HG03135 (cell line): ENCODE measurements at regions not wholly inside any gene's neighbourhood (a gene's known extent, or its start where the extent isn't known, plus 50 kb on each side); places are given as distances from the start of the nearest gene placed in this dataset.

Experiments
- ATAC-seq: cut with Tn5 transposase; IDR thresholded peaks from one replicate; pipeline ENCODE4 v1.9.1; 2021; ENCODE audit warnings: mild to moderate bottlenecking, moderate library complexity; ENCODE audit not compliant: unreplicated experiment

DNA sequence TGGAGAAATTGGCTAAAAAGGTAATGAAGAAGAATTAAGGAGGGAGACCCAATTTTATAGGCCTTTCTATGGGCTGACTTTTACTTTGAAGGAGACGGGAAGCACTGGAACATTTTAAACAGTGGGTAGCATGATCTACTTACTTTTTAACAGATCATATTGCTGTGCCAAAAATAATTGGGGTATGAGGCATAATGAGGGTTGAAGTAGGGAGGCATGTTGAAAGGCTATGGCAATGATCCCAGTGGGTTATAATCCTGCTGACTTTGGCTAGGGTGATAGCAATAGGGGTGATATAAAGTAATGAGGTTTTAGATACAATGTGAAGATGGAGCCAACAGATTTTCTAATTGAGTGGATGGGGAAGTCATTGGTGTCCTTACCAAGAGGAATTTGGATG is 73.2 kb downstream of the GPR37 start:
- ATAC-seq, result no peak

DNA sequence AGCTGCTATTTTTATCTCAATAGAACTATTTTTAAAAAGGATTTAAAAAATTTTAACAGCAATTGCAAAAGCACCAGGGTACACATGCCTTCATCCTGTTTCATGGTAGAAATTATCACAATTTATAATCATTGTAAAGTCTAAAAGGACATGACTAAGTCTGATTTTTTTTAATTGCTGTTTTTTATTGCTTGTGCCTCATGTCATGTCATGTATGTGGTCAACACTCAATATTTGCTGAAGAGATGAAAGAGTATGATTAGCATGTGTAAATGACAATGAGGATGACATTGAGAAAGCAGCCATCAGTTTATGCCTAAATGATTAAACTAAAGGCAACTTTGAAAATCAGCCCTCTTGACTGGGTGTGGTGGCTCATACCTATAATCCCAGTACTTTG is 74.8 kb downstream of the GPR37 start:
- ATAC-seq, result no peak

DNA sequence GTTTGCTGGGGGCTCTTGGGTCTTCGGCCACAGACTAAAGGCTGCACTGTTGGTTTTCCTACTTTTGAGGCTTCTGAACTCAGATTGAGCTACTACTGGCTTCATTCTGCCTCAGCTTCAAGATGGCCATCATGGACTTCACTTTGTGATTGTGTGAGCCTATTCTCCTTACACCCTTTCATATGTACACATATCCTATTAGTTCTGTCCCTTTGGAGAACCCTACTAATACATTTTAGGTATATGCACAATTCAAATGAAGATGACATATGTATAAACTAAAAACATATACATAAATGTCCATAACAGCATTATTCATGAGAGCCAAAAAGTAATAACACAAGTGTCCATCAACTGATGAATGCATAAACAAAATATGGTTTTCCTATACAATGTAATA is 75.7 kb downstream of the GPR37 start:
- ATAC-seq, result no peak

DNA sequence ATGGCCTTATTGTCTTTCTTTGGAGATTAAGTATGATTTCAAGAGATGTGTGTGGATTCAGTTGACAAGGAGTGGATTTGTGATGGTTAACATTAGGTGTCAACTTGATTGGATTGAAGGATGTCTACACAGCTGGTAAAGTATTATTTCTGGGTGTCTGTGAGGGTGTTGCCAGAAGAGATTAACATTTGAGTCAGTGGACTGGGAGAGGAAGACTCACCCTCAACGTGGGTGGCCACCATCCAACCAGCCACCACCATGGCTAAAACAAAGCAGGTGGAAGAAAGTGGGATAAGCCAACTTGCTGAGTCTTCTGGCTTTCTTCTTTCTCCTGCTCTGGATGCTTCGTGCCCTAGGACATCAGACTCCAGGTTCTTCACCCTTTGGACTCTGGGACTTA is 76.1 kb downstream of the GPR37 start:
- no peak for ATAC-seq

DNA sequence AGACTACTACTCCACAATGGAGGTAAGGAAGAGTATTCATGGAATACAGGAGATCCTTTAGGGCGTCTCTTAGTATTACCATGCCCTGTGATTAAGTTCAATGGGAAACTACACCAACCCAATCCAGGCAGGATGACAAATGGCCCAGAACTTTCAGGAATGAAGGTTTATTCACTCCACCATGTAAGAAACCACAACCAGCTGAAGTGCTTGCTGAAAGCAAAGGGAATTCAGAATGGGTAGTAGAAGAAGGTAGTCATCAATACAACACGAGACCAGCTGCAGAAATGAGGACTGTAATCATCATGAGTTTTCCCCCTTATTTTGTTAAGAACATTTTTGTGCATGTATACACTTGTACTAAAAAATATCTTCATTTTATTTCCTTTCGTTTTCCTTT is 76.6 kb downstream of the GPR37 start:
- ATAC-seq, result no peak

DNA sequence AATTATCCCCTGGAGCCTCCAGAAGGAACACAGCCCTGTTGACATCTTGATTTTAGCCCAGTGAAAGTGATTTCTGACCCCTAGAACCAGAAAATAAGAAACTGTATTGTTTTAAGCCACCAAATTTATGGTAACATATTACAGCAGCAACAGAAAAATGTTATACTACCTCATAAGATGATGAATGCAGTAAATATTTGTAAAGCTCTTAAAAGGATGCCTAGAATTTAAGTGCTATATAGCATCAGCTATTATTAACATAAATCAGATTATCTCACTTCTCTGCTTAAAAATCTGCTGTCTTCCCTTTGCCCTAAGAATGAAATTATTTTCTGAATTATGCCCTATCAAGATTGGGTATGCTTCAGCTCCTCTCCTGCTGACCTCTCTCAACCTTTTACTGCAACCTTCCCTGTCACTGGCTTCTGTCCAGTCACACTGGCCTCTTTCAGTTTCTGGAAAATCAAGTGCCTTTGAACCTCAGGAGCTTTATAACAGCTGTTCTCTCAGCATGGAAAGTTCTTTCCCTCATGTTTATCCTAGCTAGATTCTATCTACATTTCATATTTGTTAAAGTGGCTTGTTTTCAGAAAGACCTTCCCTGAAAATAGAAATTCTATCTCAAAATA is 78.9 kb downstream of the GPR37 start:
- no peak for ATAC-seq

DNA sequence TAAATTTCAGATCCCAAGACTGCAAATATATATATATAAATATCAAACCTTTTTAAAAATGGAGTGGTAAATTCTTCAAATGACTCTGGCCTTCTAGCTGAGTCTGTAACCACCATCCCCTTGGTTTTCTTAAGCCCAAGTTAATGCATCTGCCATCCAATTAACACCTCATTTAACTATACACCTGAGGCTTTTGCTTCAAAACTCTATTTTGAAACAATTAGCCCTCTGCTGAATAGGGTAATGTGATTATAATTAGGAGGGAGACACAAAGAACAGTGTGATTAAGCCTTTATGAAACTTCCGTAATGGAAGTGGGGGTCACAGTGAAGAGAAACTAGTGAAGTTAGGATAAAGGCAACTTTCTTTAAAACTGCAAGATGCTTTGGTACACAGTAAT is 83.6 kb downstream of the GPR37 start:
- no peak for ATAC-seq

DNA sequence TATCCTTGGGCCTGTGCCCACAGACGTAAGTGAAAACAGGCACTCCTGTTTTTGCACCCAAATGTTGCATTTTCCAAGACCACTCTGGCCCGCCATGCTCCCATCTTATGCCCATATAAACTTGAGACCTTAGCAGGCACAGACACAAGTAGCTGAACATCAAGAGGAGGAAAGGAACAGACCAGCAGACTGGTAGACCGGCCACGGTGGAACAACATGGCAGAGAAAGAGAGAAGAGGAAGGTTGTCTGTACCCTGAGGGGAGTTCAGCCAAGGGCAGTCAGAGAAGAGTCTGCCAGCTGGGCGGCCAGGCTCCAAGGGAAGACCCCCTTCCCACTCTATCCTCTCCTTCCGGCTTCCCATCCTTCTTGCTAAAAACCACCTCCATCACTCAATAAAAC is 85.3 kb downstream of the GPR37 start:
- ATAC-seq, result no peak

DNA sequence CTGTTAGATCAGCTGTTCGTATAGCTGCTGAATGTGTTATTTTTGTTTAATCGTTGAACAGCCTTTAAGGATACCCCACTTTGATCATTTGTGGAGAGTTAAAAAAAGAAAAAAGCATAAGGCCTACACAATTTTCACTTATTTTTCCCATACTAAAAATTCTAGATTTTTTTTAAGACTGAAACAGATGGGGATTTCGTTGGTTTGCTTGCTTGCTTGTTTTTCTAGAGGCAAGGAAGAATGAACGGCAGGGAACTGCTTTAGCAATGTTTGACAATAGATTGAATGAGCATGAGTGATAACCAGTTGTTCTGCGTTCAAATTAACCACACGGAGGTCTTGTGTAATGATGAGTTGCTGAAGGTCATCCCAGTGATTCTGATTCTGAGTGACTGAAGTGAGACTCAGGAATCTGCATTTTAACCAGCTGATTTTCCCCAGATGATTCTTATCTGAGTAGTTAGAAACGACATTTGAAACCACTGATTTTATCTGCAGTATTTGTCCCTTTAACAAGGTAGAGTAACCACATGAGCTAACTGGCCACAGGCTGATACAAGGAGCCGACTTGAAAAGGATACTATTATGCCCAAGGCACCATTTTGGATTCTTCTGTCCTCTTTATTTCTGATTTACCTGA is 85.9 kb downstream of the GPR37 start:
- ATAC-seq, result no peak

DNA sequence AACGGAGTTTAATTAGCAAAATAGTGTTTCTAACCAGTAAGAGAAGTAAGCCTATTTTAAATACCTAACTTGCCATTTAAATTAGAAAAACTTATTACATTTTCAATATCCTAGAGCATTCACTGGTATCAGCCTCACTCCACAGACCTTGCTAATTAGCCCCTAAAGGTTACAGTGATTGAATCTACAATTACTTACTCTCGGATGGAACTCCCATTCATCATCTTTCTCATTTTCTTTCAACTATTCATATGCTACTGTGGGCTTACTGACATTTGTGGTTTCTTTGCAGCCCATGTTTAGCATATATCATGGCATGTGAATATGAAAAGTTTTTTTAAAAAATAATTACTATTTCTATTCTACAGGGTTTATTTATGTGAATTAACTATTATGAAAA is 86.4 kb downstream of the GPR37 start:
- no peak for ATAC-seq

DNA sequence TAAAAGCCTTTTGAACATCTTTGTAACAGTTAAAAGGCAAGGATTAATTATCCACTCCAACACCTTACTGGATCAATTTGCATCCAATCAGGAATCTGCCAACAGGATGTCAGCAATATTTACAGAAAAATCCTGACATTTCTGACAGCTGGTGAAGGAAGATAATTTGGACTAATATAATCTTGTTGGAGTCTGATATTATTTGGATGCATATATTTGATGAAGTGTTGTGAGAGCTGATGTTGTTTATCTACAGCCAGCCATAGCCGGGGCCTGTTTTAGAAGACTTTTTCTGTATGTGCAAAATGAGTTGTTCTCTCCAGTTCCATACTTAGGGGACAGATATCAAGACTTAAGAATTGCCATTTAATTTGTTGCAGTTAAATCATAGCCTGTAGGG is 91.1 kb downstream of the GPR37 start:
- no peak for ATAC-seq

DNA sequence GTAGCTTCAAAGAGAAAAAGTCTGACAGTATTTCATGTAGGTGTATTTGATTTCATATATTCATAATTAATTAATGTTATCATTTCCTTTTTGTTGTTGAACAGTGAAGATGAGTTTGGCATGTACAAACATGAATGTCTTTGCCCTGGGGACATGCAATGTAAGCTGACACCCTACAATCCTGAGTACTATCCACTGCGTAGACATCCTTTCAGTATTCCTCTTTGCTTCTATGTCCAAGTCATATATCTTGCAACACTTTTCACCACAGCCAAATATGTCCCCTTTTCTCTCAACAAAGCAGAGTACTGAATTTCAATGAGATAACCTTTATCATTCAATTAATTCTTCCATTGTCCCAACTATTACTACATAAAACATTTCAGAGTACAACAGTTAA is 93.6 kb downstream of the GPR37 start:
- no peak for ATAC-seq

DNA sequence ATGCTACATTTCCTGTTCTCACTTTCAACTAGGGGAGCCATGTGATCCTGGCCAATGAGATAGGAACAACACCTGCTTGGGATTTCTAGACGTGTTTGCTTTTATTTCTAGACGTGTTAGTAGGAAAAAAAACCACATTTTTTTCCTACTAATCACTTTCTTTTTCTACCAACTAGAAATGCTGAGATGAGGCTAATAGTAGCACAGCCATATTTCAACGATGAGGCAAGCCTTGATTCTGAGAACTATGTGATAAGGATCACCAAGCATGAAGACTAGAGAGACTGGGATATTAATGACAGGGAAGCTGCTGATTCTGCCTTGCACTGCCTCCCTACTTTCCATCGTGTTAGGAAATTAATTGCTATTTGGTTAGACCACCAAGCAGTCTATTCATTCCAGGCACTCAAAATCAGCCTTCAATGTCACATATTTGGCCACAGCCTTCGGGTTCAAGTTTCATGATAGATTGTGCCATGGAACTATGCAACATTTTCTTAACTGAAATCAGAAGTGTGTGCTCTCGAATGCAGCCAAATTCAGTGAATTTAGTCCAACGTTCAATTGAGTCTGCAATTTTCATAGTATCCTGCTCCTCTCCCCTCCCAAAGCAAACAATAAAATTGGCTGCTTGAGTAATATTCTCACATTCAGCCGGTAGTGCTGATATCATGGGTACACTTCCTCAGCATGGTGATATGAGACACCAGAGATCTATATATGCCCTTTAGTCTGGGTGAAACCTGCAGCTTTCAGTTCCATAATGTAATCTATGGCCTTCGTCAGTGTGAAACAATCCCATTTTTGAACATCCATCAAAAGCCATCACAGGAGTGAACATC is 98.1 kb downstream of the GPR37 start:
- no peak for ATAC-seq

DNA sequence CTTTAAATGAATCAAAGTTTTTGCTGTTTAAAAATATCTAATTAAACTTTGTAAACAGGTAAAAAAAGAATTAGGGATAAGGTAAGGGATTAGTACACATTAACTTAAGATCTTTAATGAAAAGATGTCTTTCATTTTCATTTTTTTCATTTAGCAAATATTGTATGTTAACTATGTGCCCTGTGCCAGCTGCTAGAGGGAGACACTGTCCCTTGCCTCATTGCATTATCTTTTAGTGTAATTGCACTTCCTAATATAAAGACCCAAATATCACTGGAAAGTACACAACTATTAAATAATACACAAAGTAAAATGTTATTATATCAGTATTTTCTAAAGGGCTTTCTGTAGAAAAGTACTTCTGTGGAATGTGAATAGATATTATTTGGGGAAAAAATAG is 102.7 kb downstream of the GPR37 start:
- ATAC-seq, result no peak

DNA sequence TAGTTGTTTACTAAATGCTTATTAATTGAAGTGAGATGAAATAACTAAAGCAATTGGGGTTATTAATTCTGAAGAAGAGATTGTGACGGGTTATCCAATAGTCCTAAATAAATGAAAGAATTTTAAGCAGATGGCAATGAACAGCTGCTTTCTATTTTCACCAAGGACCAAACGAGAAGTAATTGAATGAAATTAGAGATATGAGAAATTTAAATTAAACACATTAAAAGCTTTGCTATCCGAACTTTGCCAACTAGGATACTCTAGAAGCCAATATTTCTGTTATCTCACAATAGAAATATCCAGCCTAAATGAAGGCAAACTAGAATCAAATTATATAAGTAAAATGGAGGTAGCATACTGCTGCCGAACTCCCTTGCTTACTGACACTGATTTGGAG is 103.2 kb downstream of the GPR37 start:
- no peak for ATAC-seq

DNA sequence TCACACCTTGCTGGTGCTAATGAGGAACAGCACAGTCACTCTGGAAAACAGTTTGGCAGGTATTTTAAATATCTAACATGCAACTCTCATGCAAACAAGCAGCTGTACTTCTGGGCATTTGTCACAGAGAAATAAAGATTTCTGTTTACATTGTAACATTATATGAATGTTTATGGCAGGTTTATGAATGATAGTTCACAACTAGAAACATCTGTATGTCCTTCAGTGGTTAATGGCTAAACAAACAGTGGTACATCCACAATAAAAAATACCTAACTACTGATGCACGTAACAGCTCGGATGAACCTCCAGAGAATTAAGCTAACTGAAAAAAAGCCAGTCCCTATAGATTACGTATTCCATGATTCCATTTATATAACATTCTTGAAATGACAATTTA is 109.6 kb downstream of the GPR37 start:
- no peak for ATAC-seq

DNA sequence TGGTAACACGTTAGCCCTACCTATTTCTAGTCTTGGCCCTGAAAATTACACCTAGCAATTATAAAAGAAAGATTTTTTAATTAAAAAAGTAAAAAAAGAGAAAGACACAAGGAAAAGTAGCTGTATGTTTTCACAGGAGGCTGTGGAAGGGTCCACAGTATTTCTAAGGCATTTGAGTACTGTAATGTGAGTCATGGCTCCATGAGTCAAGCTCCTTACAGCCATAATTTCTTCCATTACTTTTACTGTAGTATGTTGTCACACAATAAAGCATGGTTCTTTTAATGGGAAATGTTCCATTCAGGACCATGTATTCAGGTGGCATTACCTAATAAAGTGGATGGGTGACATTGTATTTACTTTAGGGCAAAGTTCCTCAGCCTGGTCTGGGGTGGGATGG is 113.4 kb downstream of the GPR37 start:
- ATAC-seq, result no peak

DNA sequence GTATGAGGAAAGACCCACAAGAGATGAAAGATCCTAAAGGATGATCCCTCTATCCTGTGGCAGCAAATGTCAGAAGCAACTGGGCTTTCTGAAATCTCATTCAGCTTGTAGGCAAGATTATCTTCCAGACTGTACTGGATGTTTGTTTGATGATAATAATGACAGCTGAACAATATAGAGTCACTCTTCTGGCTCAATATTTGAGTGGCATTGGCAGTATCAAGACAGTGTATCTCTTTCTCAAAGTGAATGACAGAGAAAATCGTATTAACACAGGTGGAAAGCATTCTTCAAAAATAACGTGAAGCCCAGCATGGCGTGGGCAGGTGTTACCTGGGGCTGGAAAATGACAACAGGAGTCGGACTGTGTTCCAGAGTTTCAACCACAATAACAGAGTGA is 114.5 kb downstream of the GPR37 start:
- ATAC-seq, result no peak

DNA sequence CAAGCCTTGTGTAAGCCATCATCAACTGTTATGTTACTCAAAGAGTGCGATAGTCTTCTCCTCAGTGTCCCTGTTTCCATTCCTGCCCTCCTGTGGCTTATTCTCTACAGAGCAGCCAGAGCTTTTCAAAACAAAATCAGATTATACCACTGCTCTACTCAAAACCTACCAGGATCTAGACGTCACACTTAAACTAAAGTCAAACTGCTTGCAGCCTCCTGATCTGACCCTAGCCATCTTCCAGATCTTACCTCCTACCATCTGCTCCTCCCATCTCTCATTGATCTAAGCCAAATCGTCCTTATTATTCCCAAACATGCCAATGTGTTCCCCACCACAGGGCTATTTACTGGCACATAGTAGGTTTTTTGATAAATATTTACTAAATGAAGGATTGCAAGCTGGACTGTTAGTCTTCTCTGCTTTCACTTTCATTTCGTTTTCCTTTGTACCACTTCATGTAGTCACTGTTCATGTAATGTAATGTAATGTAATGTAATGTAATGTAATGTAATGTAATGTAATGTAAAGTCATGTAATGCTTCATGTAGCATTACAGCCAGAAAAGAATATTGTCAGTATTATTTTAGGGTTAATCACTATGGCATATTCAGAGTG is 116.1 kb downstream of the GPR37 start:
- no peak for ATAC-seq

DNA sequence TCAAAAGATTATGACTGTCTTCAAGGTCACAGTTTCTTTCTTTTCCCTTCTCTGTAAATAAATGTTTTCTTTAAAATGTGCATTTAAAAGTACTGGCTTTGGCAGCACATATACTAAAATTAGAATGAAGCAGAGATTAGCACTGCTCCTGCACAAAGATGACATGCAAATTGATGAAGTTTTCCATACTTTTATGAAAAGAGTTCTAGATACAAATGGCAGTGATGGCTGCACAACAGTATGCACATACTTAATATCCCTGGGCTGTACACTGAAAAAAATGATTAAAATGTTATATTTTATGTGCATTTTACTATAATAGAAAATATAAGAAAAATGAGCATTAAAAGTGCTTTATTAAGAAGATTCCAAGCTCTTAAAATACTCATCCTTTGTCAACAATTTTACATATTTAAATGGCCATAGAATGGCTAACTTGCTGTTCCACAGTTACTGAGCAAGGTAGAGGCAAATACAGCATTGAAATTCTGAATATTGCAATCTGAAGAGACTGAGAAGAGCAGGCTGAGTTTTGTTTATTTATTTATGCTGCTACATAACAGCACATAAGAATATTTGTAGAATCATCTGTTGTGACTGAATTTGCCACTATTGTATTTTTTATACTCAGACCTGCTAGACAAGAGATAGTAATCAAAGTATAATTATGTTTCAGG is 117.8 kb downstream of the GPR37 start:
- no peak for ATAC-seq

DNA sequence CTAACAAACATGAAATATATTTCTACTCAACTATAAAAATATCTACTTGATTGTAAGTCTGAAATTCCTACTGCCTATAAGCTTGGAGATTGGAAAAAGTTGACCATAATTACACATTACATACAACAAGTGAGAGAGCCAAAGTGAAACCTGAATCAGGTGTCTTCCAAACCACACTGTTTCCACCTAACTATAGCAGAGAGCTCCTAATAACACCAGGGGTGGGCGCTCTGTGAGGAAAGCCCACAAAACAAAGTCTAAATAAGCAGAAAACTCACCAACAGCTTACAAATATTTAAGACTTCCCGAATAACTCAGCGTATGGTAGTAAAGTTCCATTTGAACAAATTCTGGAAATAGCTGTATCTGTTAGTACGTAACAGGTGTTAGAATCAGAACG is 119.9 kb downstream of the GPR37 start:
- no peak for ATAC-seq
